GM18873 (cell line): ENCODE measurements at regions not wholly inside any gene's neighbourhood (a gene's known extent, or its start where the extent isn't known, plus 50 kb on each side); places are given as distances from the start of the nearest gene placed in this dataset.

ENCODE experiments used
- ATAC-seq: cut with Tn5 transposase; IDR thresholded peaks from one replicate; pipeline ENCODE4 v1.9.1; 2021; ENCODE audit warnings: mild to moderate bottlenecking, moderate library complexity, moderate number of reproducible peaks; ENCODE audit not compliant: unreplicated experiment, low FRiP score

DNA sequence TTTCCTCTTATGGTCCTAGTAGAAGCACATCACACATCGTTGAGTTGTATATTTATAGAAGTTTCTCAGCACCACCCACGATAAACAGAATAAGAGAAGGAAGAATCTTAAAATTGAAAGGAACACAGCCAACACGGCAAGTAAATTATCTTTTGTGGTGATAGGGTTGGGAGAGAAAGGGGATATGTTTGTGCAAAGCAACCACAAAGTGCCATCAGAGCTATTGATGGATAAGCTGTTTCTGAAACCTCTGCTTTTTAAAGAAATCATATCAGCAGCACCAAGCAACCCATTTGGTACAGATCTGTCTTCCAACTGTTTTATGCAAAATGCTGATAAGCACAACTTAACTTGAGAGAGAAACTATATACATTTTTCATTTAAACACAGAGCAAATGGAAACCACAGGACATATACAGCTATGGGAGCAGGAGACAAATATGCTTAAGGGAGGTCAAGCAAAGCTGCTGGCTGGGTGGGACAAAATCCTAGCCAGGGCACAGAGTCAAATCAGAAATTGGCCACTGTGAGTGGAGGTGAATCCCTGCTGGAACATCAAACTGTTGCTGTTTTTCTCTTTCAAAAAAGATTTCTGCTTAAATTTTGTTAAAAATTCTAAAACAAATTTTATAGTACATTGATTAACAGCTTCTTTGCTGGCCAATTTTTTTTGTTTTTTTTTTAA lies 194.0 kb upstream of the HHIP start:
- ATAC-seq: no peak

DNA sequence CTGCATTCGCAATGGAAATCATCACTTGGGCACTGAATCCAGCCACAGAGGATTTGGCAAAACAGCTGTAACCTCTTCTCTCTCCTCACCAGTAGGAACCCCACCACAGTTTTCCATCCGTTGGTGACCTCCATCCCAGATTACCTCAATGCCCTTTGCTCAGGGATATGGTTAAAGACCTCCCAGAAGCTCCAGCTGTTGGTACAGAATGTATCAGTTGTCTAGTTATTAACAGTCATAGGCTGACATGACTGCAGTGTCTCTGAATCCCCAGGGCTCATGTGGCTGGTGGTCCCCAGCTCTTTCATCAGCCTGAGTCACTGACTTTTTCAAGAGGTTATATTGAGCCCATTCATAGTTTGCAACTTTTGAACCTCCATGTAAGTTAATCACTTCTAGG lies 189.8 kb upstream of the HHIP start:
- ATAC-seq: no peak

DNA sequence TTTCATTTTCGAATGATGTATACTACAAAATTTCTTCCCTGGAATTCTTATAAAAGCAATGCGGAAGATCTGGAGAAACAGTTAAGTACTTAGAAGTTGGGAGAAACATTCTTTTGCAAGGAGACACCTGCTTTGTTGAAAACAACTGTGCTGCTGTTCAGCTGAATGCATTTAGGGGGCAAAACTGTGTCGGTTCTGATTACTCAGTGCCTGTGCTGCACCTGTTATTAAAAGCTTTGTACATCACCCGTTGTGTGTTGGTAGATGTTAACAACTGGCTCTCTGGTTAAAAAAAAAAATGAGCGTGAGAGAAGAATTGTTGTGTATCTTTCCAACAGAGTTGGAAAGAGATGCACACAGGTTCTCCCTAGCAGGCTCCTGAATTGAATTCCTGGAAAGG lies 184.1 kb upstream of the HHIP start:
- ATAC-seq: no peak

DNA sequence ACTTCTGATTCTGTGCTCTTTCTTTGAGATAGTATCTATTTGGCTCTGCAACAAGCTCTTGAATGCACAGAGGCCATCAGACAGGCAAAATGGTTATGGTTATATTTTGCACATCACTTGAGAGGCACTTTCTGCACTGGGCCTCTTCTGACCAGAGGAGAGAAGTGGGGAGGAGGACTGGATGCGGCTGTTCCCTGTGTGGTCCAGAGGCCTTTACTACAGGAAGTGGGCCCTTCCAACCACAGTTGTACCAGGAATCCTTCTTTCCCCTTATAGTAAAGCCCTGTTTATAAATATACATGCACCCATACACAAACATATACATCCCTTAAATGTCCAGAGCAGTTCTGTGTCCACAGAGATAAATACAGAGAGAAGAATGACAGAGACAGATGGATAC lies 182.7 kb upstream of the HHIP start:
- no peak for ATAC-seq

DNA sequence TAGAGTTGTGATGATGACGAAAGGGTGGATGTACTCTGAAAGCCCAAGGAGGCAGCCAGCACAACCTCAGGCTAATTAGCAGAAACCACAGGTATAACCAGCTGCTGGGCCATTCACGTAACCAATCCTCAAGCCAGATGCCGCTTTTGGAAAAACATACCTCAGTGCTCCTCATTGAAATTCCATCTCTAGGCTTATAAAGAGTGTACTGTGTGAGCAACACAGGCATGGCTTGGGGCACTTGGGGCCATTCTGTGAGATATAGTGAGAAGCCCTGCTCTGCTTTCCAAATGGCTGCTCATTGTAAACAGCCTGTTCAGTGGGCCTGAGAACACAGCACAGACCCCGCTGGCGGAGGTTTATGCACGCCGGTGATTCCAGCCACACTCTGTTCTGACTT lies 182.1 kb upstream of the HHIP start:
- ATAC-seq: no peak

DNA sequence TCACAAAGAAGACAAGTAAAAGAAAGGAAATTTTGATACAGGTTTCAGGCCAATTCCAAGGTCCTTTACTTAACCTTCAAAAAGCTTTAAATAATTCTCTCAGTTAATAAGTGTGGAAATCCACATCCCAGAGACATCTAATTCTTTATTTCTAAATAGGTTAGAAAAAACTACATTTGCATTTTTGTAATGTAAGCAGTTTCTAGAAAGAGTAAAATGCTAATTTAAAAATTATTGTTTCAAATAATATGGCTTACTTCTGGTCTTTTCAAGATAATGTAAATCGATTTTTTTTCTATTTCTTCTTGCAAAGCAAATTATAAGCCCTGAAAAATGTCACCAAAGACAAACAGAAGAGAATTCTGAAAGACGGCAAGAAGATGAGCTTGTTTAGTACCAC lies 180.4 kb upstream of the HHIP start:
- no peak for ATAC-seq

DNA sequence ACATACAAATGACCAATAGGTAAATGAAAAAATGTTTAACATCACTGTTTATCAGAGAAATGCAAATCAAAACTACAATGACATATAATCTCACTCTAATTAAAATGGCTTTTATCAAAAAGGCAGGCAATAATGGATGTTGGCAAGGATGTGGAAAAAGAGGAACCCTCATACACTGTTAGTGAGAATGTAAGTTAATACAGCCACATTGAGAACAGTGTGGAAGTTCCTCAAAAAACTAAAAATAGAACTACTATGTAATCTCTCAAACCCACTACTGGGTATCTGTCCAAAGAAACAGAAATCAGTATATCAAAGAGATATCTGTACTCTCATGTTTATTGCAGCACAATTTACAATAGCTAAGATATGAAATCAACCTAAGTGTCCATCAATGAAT lies 165.9 kb upstream of the HHIP start:
- no peak for ATAC-seq

DNA sequence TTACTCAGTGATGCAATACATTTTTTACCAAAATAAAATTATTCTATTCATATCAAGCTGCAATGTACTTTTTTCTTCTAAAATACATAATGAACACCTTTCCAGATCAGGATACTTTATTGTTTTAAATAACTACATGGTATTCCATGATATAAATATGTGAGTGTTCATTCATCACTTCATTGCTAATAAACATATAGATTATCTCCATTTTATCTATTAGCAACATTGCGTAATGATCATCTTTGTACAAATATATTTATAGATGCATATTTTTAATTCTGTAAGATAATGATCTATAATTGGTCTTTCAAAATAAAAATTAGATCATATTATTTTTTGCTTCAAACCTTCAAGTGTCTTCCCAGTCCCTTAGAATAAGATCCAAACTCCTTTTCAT lies 156.1 kb upstream of the HHIP start:
- no peak for ATAC-seq

DNA sequence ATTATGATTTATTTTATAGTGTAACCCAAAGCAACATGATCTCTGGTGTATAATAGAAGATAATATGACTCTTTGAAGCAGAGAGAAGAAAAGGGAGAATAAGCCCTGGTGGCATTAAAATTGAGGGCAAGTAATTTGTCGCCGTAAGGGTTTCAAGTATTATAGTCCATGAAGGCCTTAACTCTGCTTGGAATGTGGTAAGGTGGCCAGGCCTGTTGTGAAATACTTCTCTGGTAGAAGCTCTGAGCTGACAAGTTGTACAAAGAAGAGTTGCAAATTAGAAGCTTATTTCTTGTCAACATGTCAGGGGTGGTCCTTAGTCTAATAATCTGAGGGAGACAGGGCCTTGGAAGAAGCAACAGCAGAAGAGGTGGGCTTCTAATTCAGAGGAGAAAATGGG lies 151.7 kb upstream of the HHIP start:
- no peak for ATAC-seq

DNA sequence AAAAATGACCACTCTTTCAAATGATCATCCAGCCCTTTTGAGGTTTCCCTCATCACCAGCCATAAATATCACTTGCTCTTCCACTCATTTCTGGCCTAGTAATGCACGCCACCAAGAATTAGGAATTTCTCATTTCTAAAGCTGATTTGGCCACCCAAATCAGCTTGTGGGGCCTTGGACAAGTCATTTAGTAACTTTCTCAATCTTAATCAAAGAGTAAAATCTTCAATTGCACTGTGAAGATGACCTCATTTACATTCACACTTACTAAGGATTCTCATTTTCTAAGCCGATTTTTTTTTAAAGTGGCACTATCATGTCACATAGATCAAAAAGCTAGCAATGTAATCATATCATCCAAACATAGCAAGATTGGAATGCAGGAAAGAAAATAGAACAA lies 150.0 kb upstream of the HHIP start:
- no peak for ATAC-seq

DNA sequence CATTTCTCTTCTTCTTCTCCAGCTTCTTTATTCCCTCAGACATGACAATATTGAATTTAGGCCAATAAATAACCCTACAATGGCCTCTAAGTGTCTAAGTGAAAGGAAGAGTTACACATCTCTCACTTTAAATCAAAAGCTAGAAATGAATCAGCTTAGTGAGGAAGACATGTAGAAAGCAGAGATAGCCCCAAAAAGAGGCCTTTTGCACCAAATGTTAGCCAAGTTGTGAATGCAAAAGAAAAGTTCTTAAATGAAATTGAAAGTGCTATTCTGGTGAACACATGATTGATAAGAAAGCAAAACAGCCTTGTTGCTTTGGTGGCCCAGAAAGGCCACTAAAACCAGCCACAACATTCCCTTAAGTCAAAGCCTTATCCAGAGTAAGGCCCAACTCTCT lies 146.2 kb upstream of the HHIP start:
- no peak for ATAC-seq

DNA sequence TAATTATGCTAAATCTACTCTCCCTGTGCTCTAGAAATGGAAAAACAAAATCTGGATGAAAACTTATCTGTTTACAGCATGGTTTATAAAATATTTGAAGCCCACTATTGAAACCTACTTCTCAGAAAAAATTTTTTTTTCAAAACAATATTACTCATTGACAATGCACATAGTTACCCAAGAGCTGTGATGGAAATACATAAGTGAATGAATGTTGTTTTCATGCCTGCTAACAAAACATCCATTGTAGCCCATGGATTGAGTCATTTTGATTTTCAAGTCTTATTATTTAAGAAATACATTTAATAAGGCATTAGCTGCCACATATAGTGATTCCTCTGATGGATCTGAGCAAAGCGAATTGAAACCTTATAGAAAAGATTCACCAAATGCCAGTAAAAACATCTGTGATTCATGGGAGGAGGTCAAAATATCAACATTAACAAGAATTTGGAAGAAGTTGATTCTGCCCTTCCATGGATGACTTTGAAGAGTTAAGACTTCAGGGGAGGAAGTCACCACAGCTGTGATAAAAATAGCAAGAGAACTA lies 144.7 kb upstream of the HHIP start:
- no peak for ATAC-seq

DNA sequence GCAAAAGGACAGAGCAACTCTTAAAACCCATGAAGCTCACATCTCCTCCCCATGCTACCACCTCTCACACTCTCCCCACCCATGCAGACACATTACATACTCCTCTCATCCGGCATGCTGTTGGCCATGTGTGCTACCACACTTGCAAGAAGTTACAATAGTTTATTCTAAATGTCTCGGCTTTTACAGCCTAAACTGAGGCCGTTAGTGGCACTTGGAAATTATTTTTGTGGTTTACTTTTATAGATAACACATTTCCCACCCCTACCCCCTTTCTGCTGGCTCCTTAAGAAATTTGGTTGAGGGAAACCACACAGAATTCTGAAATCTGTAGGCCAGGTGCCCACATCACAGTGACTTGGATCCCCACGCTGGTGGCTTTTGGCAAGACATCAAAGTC lies 141.1 kb upstream of the HHIP start:
- no peak for ATAC-seq

DNA sequence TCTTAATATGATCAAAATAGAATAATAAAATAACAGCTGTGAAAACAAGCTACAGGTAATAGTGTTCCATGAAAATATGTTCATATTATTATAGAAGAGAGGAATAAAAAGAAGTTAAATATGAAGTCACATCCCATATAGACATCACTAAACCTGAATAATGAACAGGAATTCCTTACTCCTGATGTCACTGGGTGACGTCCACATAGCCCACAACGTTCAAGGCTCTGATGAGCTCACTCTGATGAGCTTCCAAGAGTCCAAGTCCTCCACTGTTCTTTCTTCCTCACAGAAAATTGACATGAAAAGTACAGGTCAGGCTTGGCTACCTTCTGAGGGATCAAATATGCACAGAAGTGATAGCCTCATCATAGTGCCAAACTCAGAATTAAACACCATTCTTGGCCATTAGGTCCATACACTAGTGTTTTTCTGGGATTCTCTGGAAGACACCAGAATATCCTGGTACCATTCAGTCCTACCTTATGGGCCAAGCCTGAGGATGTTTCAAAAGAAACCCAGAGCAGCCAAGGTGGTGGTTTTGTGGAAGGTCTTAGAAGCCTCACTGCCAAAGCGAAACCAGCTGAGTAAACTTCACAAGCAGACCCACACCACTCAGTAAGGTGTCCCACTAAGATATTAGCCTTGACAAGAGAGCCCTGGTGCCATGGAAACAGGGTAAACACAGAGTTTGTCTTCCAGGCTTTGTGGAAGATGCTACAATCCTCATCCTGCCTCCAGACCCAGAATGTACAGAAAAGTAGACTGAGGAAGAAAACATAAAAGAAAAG lies 138.4 kb upstream of the HHIP start:
- no peak for ATAC-seq

DNA sequence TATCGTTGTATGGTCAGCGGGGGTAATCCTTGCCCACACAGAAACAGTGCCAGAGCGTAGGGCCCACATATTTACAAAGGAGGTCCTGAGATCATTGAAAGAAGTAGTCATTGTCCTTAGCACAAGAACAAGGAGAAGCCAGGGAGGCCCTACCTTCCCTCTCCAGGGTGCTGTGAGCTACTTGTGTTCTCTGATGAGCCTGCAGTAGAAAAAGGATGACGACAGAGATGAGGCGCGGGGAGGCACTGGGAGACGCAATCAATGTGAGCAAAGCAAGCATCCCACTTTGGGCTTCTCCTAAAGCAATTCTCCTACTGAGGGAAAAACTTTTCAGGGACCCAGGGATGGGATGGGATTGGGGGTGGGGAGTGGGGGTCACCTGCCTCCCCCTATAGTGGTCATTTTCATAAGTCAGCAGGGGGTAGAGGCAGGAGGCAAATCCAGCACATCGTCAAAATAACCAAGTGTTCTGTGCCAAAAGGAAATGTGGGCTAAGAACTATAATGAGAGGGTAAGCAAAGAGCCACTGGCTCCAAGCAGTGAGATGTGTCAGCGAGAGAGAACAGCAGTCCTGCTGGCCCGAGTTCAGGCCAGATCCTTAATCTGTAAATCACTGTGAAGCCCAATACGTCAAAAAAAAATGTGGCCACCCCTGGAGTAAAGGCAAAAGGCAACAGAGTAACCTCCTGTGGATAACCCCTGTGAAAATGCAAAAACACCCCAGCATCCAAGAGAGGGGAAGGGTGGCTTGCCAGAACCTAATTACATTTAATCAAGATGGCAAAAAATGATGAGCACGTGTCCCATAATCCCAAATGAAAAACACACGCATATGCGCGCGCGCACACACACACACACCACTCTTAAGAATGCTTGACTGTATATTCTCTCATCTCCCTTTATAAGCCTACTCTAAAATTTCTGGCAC lies 136.6 kb upstream of the HHIP start:
- no peak for ATAC-seq

DNA sequence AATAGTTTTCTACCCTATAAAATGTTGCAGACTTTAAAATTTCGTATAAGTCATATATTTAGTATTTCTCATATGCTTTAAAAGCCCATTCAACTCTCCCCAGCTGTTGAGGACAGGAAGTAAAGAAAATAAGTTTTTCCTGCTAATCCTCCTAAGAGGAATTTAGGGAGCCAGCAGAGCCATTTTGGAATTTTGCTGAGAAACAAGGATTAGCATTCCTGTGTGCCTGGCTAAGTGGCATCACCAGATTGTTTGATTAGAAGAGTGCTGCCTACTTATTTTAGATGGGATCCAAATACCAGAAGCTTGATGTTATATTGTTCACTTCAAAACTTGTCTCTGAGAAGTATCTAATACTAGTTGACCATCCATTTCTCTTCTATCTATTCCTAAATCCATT lies 131.2 kb upstream of the HHIP start:
- ATAC-seq: no peak

DNA sequence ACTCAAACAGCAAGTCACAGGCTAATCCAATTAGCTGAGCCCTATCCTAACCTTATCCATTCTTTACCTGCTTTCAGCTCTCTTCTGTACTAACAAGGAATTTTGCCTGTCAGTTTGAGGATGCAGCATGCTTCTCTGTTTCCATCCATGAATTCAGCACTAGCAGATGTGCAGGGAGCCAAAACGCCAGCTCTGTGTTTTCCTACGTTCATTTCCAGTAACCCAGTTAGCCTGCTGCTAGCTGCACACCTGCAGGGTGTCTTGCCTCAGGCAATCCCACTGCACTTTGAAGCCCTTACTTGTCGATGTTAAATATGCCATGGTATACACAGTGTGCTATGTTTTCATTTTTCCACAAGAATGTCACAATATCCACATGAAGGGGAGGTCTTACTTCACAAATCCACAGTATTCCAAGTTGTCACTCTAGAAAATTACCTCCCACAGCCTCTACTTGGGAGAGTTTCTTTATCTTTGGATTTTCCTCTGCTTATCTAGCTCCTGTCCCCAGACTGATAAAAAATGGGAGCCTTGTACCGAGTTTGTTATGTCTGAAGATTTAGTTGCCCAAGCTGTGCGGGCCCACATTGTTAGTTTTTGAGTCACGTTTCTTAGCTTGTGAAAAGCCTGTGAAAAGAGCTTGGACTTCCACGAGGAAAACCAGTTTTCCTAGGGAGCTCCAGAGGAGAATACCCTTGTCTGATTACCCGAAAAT lies 127.6 kb upstream of the HHIP start:
- no peak for ATAC-seq

DNA sequence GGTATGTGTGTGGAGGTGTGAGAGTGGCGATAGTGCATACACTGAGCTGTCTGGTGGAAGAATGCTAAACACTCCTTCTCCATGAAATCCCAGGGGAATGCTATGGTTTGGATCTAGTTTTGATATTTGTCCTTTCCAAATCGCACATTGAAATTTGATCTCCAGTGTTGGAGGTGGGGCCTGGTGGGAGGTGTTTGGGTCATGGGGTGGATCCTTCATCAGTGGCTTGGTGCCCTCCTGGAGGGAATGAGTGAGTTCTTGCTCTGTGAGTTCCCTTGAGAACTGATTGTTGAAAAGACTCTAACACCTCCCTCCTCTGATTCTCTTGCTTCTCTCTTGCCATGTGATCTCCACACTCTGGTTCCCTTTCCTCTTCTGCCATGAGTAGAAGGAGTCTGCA lies 114.1 kb upstream of the HHIP start:
- no peak for ATAC-seq

DNA sequence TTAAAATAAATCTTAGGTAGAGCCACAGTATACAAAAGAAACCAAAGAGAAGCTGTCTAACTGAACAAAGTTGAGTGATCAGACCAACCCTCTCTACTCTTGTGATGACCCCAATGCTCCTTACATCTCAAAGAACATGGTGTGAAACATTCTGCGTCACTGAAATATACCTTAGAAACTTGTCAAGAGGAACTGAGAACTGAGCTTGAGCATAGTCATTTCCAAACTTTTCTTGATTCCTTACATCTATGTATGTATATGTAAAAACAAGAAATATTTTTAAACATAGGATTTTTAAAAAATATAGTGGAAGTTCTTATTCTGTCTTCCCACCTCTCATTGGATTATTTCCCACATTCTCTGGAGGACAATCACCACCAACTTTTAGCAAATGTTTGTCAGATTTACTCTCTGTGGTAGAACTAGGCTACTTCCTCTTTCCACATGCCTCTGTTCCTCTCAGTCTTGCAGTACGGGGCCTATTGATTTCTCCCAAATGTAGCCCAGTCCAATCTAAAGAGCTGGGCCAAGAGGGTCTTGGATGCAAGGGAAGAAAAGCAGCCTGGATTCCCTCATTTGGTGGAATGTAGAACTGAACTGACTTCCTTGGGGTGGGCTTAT lies 98.2 kb upstream of the HHIP start:
- peak; percentile 99 for ATAC-seq

DNA sequence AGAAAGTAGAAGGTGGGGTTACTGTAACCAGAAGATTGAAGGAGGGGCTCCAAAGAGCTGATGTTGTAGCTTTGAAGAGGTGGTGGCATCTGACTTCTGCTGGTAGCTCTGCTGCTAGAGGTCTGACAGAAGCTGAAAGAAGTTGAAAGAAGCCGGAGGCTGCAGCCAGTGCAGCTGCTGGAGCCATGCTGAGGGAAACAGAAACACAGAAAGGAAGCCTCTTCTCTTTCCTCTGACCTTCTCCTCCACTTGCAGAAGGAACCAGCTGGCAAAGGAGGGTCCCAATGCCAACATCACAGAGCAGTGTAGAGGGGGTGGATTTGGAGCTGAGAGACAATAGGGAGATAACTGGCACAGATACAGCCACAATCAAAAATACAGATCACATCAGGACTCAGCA lies 89.3 kb upstream of the HHIP start:
- no peak for ATAC-seq
